Fibroblast of mammary gland (primary cell): ENCODE measurements at regions not wholly inside any gene's neighbourhood (a gene's known extent, or its start where the extent isn't known, plus 50 kb on each side); places are given as distances from the start of the nearest gene placed in this dataset.

Source experiments
- DNase-seq: peaks from one replicate; pipeline ENCODE4 v3.0.0-alpha.2; 2010; ENCODE audit warnings: low read depth
- H3K4me3 ChIP-seq: 2 replicates; pipeline ENCODE4 v1.5.1; 2011; ENCODE audit warnings: low read depth, mild to moderate bottlenecking, low read length, moderate library complexity; ENCODE audit not compliant: control insufficient read depth
- TF ChIP-seq, protein P1 (sequence below): conservative IDR thresholded peaks from 2 replicates; pipeline ENCODE4 v1.5.1; 2011; ENCODE audit warnings: low read depth, low read length, inconsistent platforms; ENCODE audit not compliant: control insufficient read depth, insufficient read depth

- DNase-seq = no peak
- no peak overlapping the region for H3K4me3 ChIP-seq
- TF ChIP-seq, protein P1, sequence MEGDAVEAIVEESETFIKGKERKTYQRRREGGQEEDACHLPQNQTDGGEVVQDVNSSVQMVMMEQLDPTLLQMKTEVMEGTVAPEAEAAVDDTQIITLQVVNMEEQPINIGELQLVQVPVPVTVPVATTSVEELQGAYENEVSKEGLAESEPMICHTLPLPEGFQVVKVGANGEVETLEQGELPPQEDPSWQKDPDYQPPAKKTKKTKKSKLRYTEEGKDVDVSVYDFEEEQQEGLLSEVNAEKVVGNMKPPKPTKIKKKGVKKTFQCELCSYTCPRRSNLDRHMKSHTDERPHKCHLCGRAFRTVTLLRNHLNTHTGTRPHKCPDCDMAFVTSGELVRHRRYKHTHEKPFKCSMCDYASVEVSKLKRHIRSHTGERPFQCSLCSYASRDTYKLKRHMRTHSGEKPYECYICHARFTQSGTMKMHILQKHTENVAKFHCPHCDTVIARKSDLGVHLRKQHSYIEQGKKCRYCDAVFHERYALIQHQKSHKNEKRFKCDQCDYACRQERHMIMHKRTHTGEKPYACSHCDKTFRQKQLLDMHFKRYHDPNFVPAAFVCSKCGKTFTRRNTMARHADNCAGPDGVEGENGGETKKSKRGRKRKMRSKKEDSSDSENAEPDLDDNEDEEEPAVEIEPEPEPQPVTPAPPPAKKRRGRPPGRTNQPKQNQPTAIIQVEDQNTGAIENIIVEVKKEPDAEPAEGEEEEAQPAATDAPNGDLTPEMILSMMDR = no peak
Measured at GRCh38 chr12:4223273-4223845, 50.2 kb upstream of the CCND2 start.

DNA sequence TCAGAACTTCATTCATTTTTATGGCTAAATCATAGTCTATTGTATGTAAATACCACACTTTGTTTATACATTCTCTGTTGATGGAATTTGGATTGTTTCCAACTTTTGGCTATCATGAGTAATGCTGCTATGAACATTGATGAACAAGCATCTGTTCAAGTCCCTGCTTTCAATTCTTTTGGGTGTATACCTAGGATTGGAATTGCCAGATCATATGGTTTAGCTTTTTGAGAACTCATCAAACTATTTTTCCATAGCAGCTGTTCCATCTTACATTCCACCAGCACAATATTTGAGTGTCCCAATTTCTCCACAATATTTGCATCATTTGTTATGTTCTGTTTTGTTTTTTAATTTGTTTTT, 52.3 kb upstream of the CCND2 start:
- H3K4me3 ChIP-seq = no peak overlapping the region
- peak; percentile 21 for DNase-seq
- TF ChIP-seq, protein P1 = no peak

DNA sequence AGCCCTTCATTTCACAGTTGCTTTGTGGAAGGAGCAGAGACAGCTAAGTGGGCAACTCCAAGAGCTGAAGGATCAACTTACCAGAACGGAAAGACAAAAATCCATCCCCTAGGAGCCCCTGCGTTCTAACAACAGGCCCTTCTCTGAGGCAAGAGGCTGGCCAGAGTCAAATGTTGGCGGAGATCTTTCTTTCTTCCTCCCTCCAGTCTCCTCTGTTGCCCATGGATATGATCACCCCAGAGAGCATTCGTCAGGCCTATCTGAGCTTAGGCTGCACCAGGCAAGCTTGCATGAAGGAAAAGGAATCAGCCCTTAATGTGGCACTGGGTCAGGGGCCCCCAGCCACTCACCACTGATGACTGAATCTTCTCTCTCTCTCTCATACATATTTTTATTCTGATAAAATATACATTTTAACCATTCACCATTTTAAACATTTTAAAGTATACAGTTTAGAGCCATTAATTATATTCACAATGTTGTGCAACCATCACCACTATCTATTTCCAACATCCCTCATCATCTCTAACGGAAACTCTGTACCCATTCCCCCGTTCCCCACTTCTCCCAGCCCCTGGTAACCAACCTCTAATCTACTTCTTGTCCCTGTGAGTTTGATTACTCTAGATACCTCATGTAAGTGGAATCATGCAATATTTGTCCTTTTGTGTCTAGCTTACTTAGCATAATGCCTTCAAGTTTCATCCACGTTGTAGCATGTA, 52.9 kb upstream of the CCND2 start:
- TF ChIP-seq, protein P1 = no peak
- DNase-seq = no peak
- H3K4me3 ChIP-seq = no peak overlapping the region

GRCh38 chr12:4217091-4217490, 56.5 kb upstream of the CCND2 start:
- H3K4me3 ChIP-seq = no peak overlapping the region
- DNase-seq = no peak
- TF ChIP-seq, protein P1 = no peak

DNA sequence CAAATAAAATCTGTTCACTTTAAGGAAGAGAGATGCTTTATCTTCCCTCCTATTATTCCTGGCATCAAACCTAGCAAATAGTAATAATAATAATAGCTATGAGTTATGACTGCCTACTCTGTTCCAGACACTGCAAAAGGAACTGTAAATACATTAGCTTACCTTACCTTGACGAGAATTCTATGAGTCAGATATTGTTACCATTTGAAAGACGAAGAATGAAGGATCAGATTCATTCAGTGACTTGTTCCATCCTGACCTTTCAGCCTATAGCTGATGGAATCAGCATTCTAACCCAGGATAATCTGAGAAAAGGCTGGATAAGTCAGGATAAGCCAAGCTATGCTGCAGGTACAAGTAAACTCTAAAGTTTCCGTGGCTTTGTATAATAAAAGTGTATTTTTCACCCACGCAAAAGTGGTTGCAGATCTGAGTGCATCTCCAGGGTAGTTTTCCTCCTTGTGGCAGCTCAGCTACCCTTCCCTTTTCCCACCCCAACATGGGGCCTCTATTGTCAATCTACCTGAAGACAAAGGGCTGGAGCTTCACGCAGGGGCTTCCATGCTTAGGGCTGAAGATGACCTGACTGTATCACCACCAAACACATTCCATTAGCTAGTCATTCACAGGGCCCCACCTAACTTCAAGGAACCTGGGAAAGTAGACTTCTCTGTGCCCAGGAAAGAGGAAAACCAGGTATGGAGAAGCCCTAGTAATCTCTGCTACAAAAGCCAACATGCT, 57.2 kb upstream of the CCND2 start:
- no peak for DNase-seq
- TF ChIP-seq, protein P1 = no peak
- H3K4me3 ChIP-seq = no peak overlapping the region

DNA sequence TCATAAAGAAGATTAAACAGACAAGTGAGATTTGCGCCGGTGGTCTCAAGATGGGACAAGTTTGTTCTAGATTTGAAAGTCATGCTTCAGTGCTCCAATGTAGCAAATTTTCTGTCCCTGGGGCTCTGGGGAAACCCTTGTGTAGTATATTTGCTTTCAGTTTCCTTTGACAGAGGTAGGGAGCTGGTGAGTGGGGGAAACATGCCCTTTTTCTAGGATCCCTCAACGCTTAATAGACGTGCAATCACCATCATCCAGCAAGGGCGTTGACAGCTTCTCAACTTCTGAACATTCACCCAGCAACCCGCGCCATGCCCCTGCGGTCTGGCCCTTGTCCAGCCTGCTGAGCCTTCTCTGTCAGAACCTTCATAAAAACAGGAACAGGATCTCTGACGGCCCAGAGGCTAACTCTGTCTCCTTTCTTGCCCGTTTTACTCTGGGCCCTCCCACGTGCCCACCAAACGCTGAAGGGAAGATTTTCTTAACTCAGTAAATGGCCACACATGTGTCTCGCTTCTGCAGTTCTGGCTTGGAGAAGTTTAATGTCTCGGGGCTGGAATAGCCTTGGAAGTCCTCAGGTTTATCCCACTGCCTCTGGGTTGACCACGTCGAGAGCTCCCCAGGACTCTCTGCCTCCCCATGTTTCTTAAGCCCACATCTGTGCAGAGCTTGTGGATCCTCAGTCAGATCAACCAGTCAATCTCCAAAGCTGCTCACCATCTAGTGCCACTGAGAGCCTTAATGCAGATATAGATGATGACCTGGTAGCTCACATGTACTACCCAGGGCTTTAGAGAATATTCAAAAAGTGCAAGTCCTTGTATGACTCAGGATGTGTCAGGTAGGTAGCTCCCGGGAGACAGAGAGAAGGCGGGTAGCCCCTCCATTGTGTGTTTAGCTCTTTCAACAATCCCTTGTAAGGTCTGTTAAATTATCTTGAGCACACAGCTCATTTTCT, 58.1 kb upstream of the CCND2 start:
- TF ChIP-seq, protein P1 = no peak
- DNase-seq = no peak
- H3K4me3 ChIP-seq = no peak overlapping the region
